ENCODE measurements at regions not wholly inside any gene's neighbourhood (a gene's known extent, or its start where the extent isn't known, plus 50 kb on each side); places are given as distances from the start of the nearest gene placed in this dataset.

GRCh38 chr16:64370112-64370511, 751.8 kb downstream of the CDH11 start:
- TF ChIP-seq CTCF (IDR thresholded peaks at IDR 0.05; ENCODE audit: low read length), result no peak
- TF ChIP-seq EZH2 (optimal IDR thresholded peaks at IDR 0.05; ENCODE audit: low read depth, low read length), result no peak
- no peak for TF ChIP-seq EZH2phosphoT487 (IDR thresholded peaks at IDR 0.05; ENCODE audit: low read length)
